DOHH2 (cell line): ENCODE measurements at regions not wholly inside any gene's neighbourhood (a gene's known extent, or its start where the extent isn't known, plus 50 kb on each side); places are given as distances from the start of the nearest gene placed in this dataset.

ENCODE experiments used
- H3F3A ChIP-seq: fragments of 200-600 bp; sonication (generic), shearing (Covaris generic); 2 replicates; pipeline ENCODE4 v1.6.0; 2016; ENCODE audit warnings: antibody characterized with exemption, mild to moderate bottlenecking; ENCODE audit not compliant: control insufficient read depth, insufficient read depth
- H3K27ac ChIP-seq: fragments of 200-600 bp; sonication (generic); 2 replicates; pipeline ENCODE4 v1.5.1; 2014; ENCODE audit warnings: low read depth, mild to moderate bottlenecking, low read length, moderate library complexity
- H3K27me3 ChIP-seq: fragments of 200-600 bp; sonication (generic); 2 replicates; pipeline ENCODE4 v1.6.1; 2014; ENCODE audit warnings: mild to moderate bottlenecking, low read length, mixed read lengths; ENCODE audit not compliant: control insufficient read depth
- H3K36me3 ChIP-seq: fragments of 200-600 bp; sonication (generic); 2 replicates; pipeline ENCODE4 v1.6.1; 2014; ENCODE audit warnings: mild to moderate bottlenecking, low read length, moderate library complexity, mixed read lengths; ENCODE audit not compliant: control insufficient read depth
- H3K4me1 ChIP-seq: fragments of 200-600 bp; sonication (generic); 2 replicates; pipeline ENCODE4 v1.6.1; 2014; ENCODE audit warnings: mild to moderate bottlenecking, low read length, mixed read lengths; ENCODE audit not compliant: control insufficient read depth
- H3K4me2 ChIP-seq: fragments of 200-600 bp; sonication (generic); 2 replicates; pipeline ENCODE4 v1.6.0; 2014; ENCODE audit warnings: mild to moderate bottlenecking, low read length, moderate library complexity
- H3K4me3 ChIP-seq: fragments of 200-600 bp; sonication (generic); 2 replicates; pipeline ENCODE4 v1.5.1; 2014; ENCODE audit warnings: mild to moderate bottlenecking, low read length, mixed read lengths
- H3K79me2 ChIP-seq: fragments of 200-600 bp; sonication (generic); 2 replicates; pipeline ENCODE4 v1.6.1; 2014; ENCODE audit warnings: mild to moderate bottlenecking, low read length, mixed read lengths; ENCODE audit not compliant: control insufficient read depth
- H3K9me2 ChIP-seq: fragments of 200-600 bp; sonication (generic); replicated peaks from 2 replicates; pipeline ENCODE4 v1.6.1; 2014; ENCODE audit warnings: mild to moderate bottlenecking, low read length, mixed read lengths; ENCODE audit not compliant: control insufficient read depth
- H3K9me3 ChIP-seq: fragments of 200-600 bp; sonication (generic); 2 replicates; pipeline ENCODE4 v1.6.1; 2014; ENCODE audit warnings: antibody characterized with exemption, low read length, mixed read lengths; ENCODE audit not compliant: control insufficient read depth, insufficient read depth
- H4K20me1 ChIP-seq: fragments of 200-600 bp; sonication (generic); 2 replicates; pipeline ENCODE4 v1.6.0; 2014; ENCODE audit warnings: low read depth, mild to moderate bottlenecking, antibody characterized with exemption, low read length, moderate library complexity; ENCODE audit not compliant: control insufficient read depth, insufficient read depth
- CTCF ChIP-seq: fragments of 200-600 bp; sonication (generic); IDR thresholded peaks from one replicate; pipeline ENCODE4 v1.5.1; 2014; ENCODE audit warnings: antibody characterized with exemption, mild to moderate bottlenecking, low read depth, low read length; ENCODE audit not compliant: poor library complexity, severe bottlenecking
- EZH2phosphoT487 ChIP-seq: fragments of 200-600 bp; sonication (generic); IDR thresholded peaks from 2 replicates; pipeline ENCODE4 v1.6.1; 2017; ENCODE audit warnings: borderline replicate concordance, mild to moderate bottlenecking, antibody characterized with exemption, low read length, moderate library complexity, mixed read lengths

GRCh38 chr10:94213001-94213530, 149.7 kb downstream of the NOC3L start:
- no peaks in the 10 kb centered on the region for H3K9me3 ChIP-seq
- no peaks in the 10 kb centered on the region for H3K9me2 ChIP-seq
- no peaks in the 10 kb centered on the region for H3K27me3 ChIP-seq
- H3K4me3 ChIP-seq, result no peak overlapping the region
- TF ChIP-seq EZH2phosphoT487, result no peak
- TF ChIP-seq CTCF, result no peak
- H3K36me3 ChIP-seq, result no peaks in the 10 kb centered on the region
- no peaks in the 10 kb centered on the region for H3F3A ChIP-seq
- H3K27ac ChIP-seq, result no peak overlapping the region
- no peaks in the 10 kb centered on the region for H3K79me2 ChIP-seq
- H3K4me2 ChIP-seq, result no peak overlapping the region
- no peaks in the 10 kb centered on the region for H3K4me1 ChIP-seq
- H4K20me1 ChIP-seq, result no peaks in the 10 kb centered on the region

GRCh38 chr10:94213980-94214379, 148.8 kb downstream of the NOC3L start:
- TF ChIP-seq EZH2phosphoT487 (no peak), CTCF (no peak)
- no peaks in the 10 kb centered on the region for H3K4me1 ChIP-seq
- H3K9me3 ChIP-seq, result no peaks in the 10 kb centered on the region
- no peaks in the 10 kb centered on the region for H4K20me1 ChIP-seq
- no peak overlapping the region for H3K4me2 ChIP-seq
- no peaks in the 10 kb centered on the region for H3K79me2 ChIP-seq
- no peak overlapping the region for H3K4me3 ChIP-seq
- H3K27me3 ChIP-seq, result no peaks in the 10 kb centered on the region
- H3K36me3 ChIP-seq, result no peaks in the 10 kb centered on the region
- no peaks in the 10 kb centered on the region for H3F3A ChIP-seq
- H3K9me2 ChIP-seq, result no peaks in the 10 kb centered on the region
- no peak overlapping the region for H3K27ac ChIP-seq

- Histone ChIP-seq H3K9me3 (no peaks in the 10 kb centered on the region), H3K27ac (no peak overlapping the region), H3K79me2 (no peaks in the 10 kb centered on the region), H3K9me2 (no peaks in the 10 kb centered on the region), H3K4me2 (no peak overlapping the region), H3K27me3 (peaks cover under 1% of the 10 kb centered on the region; the same call in 1 of the 2 replicates), H3F3A (no peaks in the 10 kb centered on the region), H4K20me1 (no peaks in the 10 kb centered on the region), H3K4me3 (no peak overlapping the region), H3K4me1 (no peaks in the 10 kb centered on the region), H3K36me3 (no peaks in the 10 kb centered on the region)
- TF ChIP-seq CTCF, result no peak
- TF ChIP-seq EZH2phosphoT487, result no peak
These were observed 148.3 kb downstream of the NOC3L start for GRCh38 chr10:94214481-94214893.

GRCh38 chr10:94216201-94216600, 146.5 kb downstream of the NOC3L start:
- H3K79me2 ChIP-seq, result no peaks in the 10 kb centered on the region
- H4K20me1 ChIP-seq, result no peaks in the 10 kb centered on the region
- H3F3A ChIP-seq, result no peaks in the 10 kb centered on the region
- no peaks in the 10 kb centered on the region for H3K9me2 ChIP-seq
- no peak overlapping the region for H3K4me3 ChIP-seq
- no peak overlapping the region for H3K4me2 ChIP-seq
- no peaks in the 10 kb centered on the region for H3K4me1 ChIP-seq
- no peak for TF ChIP-seq EZH2phosphoT487
- TF ChIP-seq CTCF, result no peak
- H3K36me3 ChIP-seq, result no peaks in the 10 kb centered on the region
- H3K27me3 ChIP-seq, result peaks cover 4% of the 10 kb centered on the region; the same call in 1 of the 2 replicates
- H3K9me3 ChIP-seq, result no peaks in the 10 kb centered on the region
- no peak overlapping the region for H3K27ac ChIP-seq
